ENCODE measurements at regions not wholly inside any gene's neighbourhood (a gene's known extent, or its start where the extent isn't known, plus 50 kb on each side); places are given as distances from the start of the nearest gene placed in this dataset.

- no peak for TF ChIP-seq CTCF (IDR thresholded peaks at IDR 0.05)
- ATAC-seq, result no peak
- Histone ChIP-seq H3K9me3 (peaks cover 0 to 2% of the 10 kb centered on the region in 2 donors), H3K36me3 (no peaks in the 10 kb centered on the region), H3K27me3 (no peaks in the 10 kb centered on the region), H3K4me1 (no peaks in the 10 kb centered on the region), H3K27ac (no peak overlapping the region), H3K4me3 (no peak overlapping the region)
- intact Hi-C loops (cut with DNase I), result no loop called here
- DNase-seq, result no peak
Observed at GRCh38 chr9:12095931-12096330, 597.3 kb upstream of the TYRP1 start.

- Histone ChIP-seq H3K27me3 (no peaks in the 10 kb centered on the region), H3K27ac (no peak overlapping the region), H3K9me3 (peaks cover 0 to 4% of the 10 kb centered on the region in 2 donors), H3K36me3 (no peaks in the 10 kb centered on the region), H3K4me3 (no peak overlapping the region), H3K4me1 (no peaks in the 10 kb centered on the region)
- DNase-seq (no peak), ATAC-seq (no peak)
- TF ChIP-seq CTCF (IDR thresholded peaks at IDR 0.05), result no peak
- intact Hi-C loops (cut with DNase I), result no loop called here
Observed at GRCh38 chr9:12133416-12133815, 559.8 kb upstream of the TYRP1 start.

- TF ChIP-seq CTCF (IDR thresholded peaks at IDR 0.05), result no peak
- no peak for DNase-seq
- H3K36me3 ChIP-seq, result no peaks in the 10 kb centered on the region
- H3K9me3 ChIP-seq, result peaks cover 0 to 33% of the 10 kb centered on the region in 2 donors
- ATAC-seq, result no peak
- no peaks in the 10 kb centered on the region for H3K4me1 ChIP-seq
- H3K4me3 ChIP-seq, result no peak overlapping the region
- intact Hi-C loops (cut with DNase I), result no loop called here
- H3K27ac ChIP-seq, result no peak overlapping the region
- H3K27me3 ChIP-seq, result no peaks in the 10 kb centered on the region
Observed at GRCh38 chr9:12141422-12141821, 551.8 kb upstream of the TYRP1 start.

- Histone ChIP-seq H3K4me3 (no peak overlapping the region), H3K4me1 (no peaks in the 10 kb centered on the region), H3K27ac (no peak overlapping the region), H3K36me3 (no peaks in the 10 kb centered on the region), H3K9me3 (no peaks in the 10 kb centered on the region), H3K27me3 (no peaks in the 10 kb centered on the region)
- no peak for ATAC-seq
- intact Hi-C loops (cut with DNase I), result no loop called here
- no peak for DNase-seq
- TF ChIP-seq CTCF (IDR thresholded peaks at IDR 0.05), result no peak
Observed at GRCh38 chr9:12155401-12156134, 537.6 kb upstream of the TYRP1 start.

- Histone ChIP-seq H3K27ac (no peak overlapping the region), H3K4me1 (no peaks in the 10 kb centered on the region), H3K9me3 (no peaks in the 10 kb centered on the region), H3K4me3 (no peak overlapping the region), H3K36me3 (no peaks in the 10 kb centered on the region), H3K27me3 (no peaks in the 10 kb centered on the region)
- TF ChIP-seq CTCF (IDR thresholded peaks at IDR 0.05), result no peak
- no peak for ATAC-seq
- no peak for DNase-seq
- intact Hi-C loops (cut with DNase I), result no loop called here
Observed at GRCh38 chr9:12162181-12162815, 530.9 kb upstream of the TYRP1 start.

Measured in left lung (tissue), 4 donors.